Endothelial cell of umbilical vein (primary cell): ENCODE measurements at regions not wholly inside any gene's neighbourhood (a gene's known extent, or its start where the extent isn't known, plus 50 kb on each side); places are given as distances from the start of the nearest gene placed in this dataset.

Experiments
- BruUV-seq: library from RNA; stranded (reverse); fragments of 400-500 nt; replicated peaks from 2 replicates; lab custom pipeline; 2021; lab: Mats Ljungman, UMichigan
- CTCF ChIA-PET: fragments of 300-600, 350-600 bp; sonication (Branson Sonifier 250); formaldehyde crosslinking; loops from one replicate; lab custom pipeline; 2021; ENCODE audit warnings: antibody characterized with exemption, inconsistent platforms; lab: Charles Lee
- POLR2A ChIA-PET: fragments of 300-600, 350-600 bp; sonication (Branson Sonifier 250); formaldehyde crosslinking; loops from one replicate; lab custom pipeline; 2021; ENCODE audit warnings: antibody characterized with exemption, inconsistent platforms; lab: Charles Lee
- DNase-seq: peaks from one replicate; pipeline ENCODE4 v3.0.0-alpha.2; 2011; ENCODE audit warnings: low read depth, low spot score
- FAIRE-seq: peaks from 2 replicates; lab custom pipeline; 2011; peaks lifted over from hg19 to GRCh38; lab: Jason Lieb, UNC
- H2AFZ ChIP-seq: 2 replicates; pipeline ENCODE4 v1.6.0; 2012; ENCODE audit warnings: low read depth, low read length, control low read depth, inconsistent platforms
- H3K27ac ChIP-seq: 2 replicates; pipeline ENCODE4 v1.5.1; 2011; ENCODE audit warnings: low read depth, mild to moderate bottlenecking, control low read depth, low read length, moderate library complexity; ENCODE audit not compliant: insufficient read depth
- H3K27me3 ChIP-seq, 2 experiments: 2 replicates each; pipeline versions ENCODE4 v1.6.0 to v1.6.1; 2011; ENCODE audit warnings: low read length in 2 of 2, mixed read lengths in 1 of 2; ENCODE audit not compliant: control insufficient read depth in 2 of 2, insufficient read depth in 2 of 2
- H3K36me3 ChIP-seq, 2 experiments: 2 replicates in 1 of 2; 3 replicates in 1 of 2; pipeline ENCODE4 v1.5.1; 2011; ENCODE audit warnings: low read length in 2 of 2, mild to moderate bottlenecking in 1 of 2, moderate library complexity in 1 of 2; ENCODE audit not compliant: control insufficient read depth in 2 of 2, insufficient read depth in 2 of 2; ENCODE audit errors: extremely low read depth in 1 of 2
- H3K4me1 ChIP-seq: 3 replicates; pipeline ENCODE4 v1.5.1; 2011; ENCODE audit warnings: mild to moderate bottlenecking, low read length; ENCODE audit not compliant: control insufficient read depth, insufficient read depth; ENCODE audit errors: extremely low read depth
- H3K4me2 ChIP-seq: 2 replicates; pipeline ENCODE4 v1.6.1; 2011; ENCODE audit warnings: low read length, control low read depth, mixed read lengths; ENCODE audit not compliant: insufficient read depth
- H3K4me3 ChIP-seq, 3 experiments: fragments of 200-600 bp in 1 of 3; sonication (generic), shearing (Covaris generic) in 1 of 3; replicated peaks in 1 of 3; 2 replicates each; pipeline ENCODE4 v1.5.1; 2011 to 2016; ENCODE audit warnings: control low read depth in 3 of 3, low read length in 3 of 3, mild to moderate bottlenecking in 2 of 3, inconsistent platforms in 1 of 3, low read depth in 1 of 3, moderate library complexity in 1 of 3; ENCODE audit not compliant: insufficient read depth in 1 of 3
- H3K79me2 ChIP-seq: 2 replicates; pipeline ENCODE4 v1.6.0; 2012; ENCODE audit warnings: low read length, inconsistent platforms; ENCODE audit not compliant: control insufficient read depth, insufficient read depth
- H3K9ac ChIP-seq: replicated peaks from 2 replicates; pipeline ENCODE3; 2011; ENCODE audit warnings: low read length, control low read depth; ENCODE audit not compliant: insufficient read depth; ENCODE audit errors: extremely low read depth
- H3K9me1 ChIP-seq: replicated peaks from 3 replicates; pipeline ENCODE4 v1.6.0; 2011; ENCODE audit warnings: mild to moderate bottlenecking, low read length; ENCODE audit not compliant: control insufficient read depth, insufficient read depth; ENCODE audit errors: extremely low read depth
- H3K9me3 ChIP-seq: replicated peaks from 2 replicates; pipeline ENCODE4 v1.5.1; 2012; ENCODE audit warnings: low read length, inconsistent platforms; ENCODE audit not compliant: control insufficient read depth, insufficient read depth
- H4K20me1 ChIP-seq: replicated peaks from 2 replicates; pipeline ENCODE3; 2011; ENCODE audit warnings: mild to moderate bottlenecking, low read length; ENCODE audit not compliant: control insufficient read depth, insufficient read depth; ENCODE audit errors: extremely low read depth
- EZH2 ChIP-seq: IDR thresholded peaks from 2 replicates; pipeline ENCODE4 v1.6.1; 2012; ENCODE audit warnings: borderline replicate concordance, low read depth, mild to moderate bottlenecking, moderate library complexity, low read length, inconsistent platforms; ENCODE audit not compliant: severe bottlenecking
- FOS ChIP-seq: IDR thresholded peaks from 2 replicates; pipeline ENCODE4 v1.6.1; 2011; ENCODE audit warnings: mild to moderate bottlenecking, low read length, moderate library complexity, borderline replicate concordance; ENCODE audit not compliant: insufficient read depth
- GATA2 ChIP-seq: IDR thresholded peaks from 2 replicates; pipeline ENCODE4 v1.7.0; 2011; ENCODE audit warnings: low read depth, mild to moderate bottlenecking, moderate library complexity, mixed read lengths, low read length; ENCODE audit not compliant: insufficient read length, insufficient read depth
- JUN ChIP-seq: IDR thresholded peaks from 2 replicates; pipeline ENCODE4 v1.6.1; 2011; ENCODE audit warnings: borderline replicate concordance, low read depth; ENCODE audit not compliant: insufficient read length, insufficient read depth
- POLR2A ChIP-seq: IDR thresholded peaks from 2 replicates; pipeline ENCODE4 v1.6.1; 2012; ENCODE audit warnings: low read depth, mild to moderate bottlenecking, control low read depth, low read length
- POLR2AphosphoS5 ChIP-seq: IDR thresholded peaks from 2 replicates; pipeline ENCODE4 v1.6.1; 2012; ENCODE audit warnings: low read depth, mild to moderate bottlenecking, control low read depth, low read length, moderate library complexity; ENCODE audit not compliant: insufficient read depth
- dilution Hi-C: fragments of 300-500 bp; cut with MboI; formaldehyde crosslinking; loops from one replicate; pipeline ENCODE4 v1.15.0; 2019; ENCODE audit warnings: low sequenced_read_pairs; ENCODE audit not compliant: extremely low pct_ligation_motif_present
- intact Hi-C: fragments of 100-400 bp; cut with micrococcal nuclease; formaldehyde crosslinking; loops from one replicate; pipeline ENCODE4 v1.10.0; 2022
- TF ChIP-seq, protein P1 (sequence below): IDR thresholded peaks from 2 replicates; pipeline ENCODE4 v1.6.1; 2011; ENCODE audit not compliant: insufficient read depth, insufficient read length
- TF ChIP-seq, protein P2 (sequence below), 2 donors: IDR thresholded peaks; 1 replicate in 1 of 2; 2 replicates in 1 of 2; pipeline ENCODE4 v1.5.1; 2011; ENCODE audit warnings: low read length in 2 of 2, mild to moderate bottlenecking in 2 of 2, moderate library complexity in 2 of 2, control low read depth in 1 of 2, inconsistent platforms in 1 of 2, low read depth in 1 of 2; ENCODE audit not compliant: insufficient read depth in 1 of 2; ENCODE audit errors: extremely low read depth in 1 of 2

DNA sequence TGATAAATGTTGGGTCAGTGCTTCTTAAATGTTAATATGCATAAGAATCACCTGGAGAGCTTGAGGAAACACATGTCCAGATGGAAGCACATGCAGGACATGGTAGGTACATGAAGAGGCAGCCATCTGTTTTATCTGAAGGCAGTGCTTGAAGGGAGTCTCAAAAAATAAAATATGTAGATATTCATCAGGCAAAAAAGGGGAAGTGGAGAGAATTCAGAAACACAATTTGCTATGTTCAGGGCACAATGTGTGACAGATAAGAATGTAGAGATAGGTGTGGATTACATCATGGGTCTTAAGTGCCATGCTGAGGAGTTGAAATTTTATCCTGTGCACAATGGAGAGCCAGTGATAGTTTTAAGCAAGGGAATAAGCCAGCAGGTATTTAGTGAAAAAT lies 59.6 kb upstream of the CASK start:
- ChIA-PET POLR2A (no interaction called here), CTCF (no interaction called here)
- Histone ChIP-seq H4K20me1 (no peaks in the 10 kb centered on the region), H3K4me1 (no peaks in the 10 kb centered on the region), H3K79me2 (no peaks in the 10 kb centered on the region), H3K36me3 (no peaks in the 10 kb centered on the region), H3K27me3 (no peaks in the 10 kb centered on the region), H3K9me3 (no peaks in the 10 kb centered on the region), H3K4me3 (no peak overlapping the region), H2AFZ (no peak overlapping the region), H3K4me2 (no peak overlapping the region), H3K9ac (no peak overlapping the region), H3K9me1 (no peaks in the 10 kb centered on the region), H3K27ac (no peak overlapping the region)
- BruUV-seq: no TSS peak
- dilution Hi-C loops: no loop called here
- no peak for TF ChIP-seq EZH2
- no peak for TF ChIP-seq GATA2
- TF ChIP-seq POLR2AphosphoS5: no peak
- TF ChIP-seq, protein P1, sequence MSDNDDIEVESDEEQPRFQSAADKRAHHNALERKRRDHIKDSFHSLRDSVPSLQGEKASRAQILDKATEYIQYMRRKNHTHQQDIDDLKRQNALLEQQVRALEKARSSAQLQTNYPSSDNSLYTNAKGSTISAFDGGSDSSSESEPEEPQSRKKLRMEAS: no peak
- TF ChIP-seq, protein P2, sequence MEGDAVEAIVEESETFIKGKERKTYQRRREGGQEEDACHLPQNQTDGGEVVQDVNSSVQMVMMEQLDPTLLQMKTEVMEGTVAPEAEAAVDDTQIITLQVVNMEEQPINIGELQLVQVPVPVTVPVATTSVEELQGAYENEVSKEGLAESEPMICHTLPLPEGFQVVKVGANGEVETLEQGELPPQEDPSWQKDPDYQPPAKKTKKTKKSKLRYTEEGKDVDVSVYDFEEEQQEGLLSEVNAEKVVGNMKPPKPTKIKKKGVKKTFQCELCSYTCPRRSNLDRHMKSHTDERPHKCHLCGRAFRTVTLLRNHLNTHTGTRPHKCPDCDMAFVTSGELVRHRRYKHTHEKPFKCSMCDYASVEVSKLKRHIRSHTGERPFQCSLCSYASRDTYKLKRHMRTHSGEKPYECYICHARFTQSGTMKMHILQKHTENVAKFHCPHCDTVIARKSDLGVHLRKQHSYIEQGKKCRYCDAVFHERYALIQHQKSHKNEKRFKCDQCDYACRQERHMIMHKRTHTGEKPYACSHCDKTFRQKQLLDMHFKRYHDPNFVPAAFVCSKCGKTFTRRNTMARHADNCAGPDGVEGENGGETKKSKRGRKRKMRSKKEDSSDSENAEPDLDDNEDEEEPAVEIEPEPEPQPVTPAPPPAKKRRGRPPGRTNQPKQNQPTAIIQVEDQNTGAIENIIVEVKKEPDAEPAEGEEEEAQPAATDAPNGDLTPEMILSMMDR (IDR thresholded peaks at IDR 0.05; ENCODE audit: extremely low read depth in 1 of 2, insufficient read depth in 1 of 2, low read depth in 1 of 2, low read length in 2 of 2): no peak
- no peak for TF ChIP-seq FOS
- no peak for TF ChIP-seq POLR2A
- TF ChIP-seq JUN: no peak
- DNase-seq (no peak), FAIRE-seq (no peak)
- intact Hi-C loops: no loop called here
